Keratinocyte (primary cell): ENCODE measurements at regions not wholly inside any gene's neighbourhood (a gene's known extent, or its start where the extent isn't known, plus 50 kb on each side); places are given as distances from the start of the nearest gene placed in this dataset.

Source experiments
- CTCF ChIP-seq, 3 experiments: IDR thresholded peaks in 1 of 3; conservative IDR thresholded peaks in 1 of 3; optimal IDR thresholded peaks in 1 of 3; 2 replicates in 2 of 3; 3 replicates in 1 of 3; pipeline versions ENCODE3 to v1.5.1; 2011; ENCODE audit warnings: low read length in 3 of 3, mild to moderate bottlenecking in 3 of 3, moderate library complexity in 2 of 3, control low read depth in 1 of 3, inconsistent platforms in 1 of 3; ENCODE audit not compliant: insufficient read depth in 2 of 3; ENCODE audit errors: extremely low read depth in 1 of 3
- EZH2 ChIP-seq: IDR thresholded peaks from one replicate; pipeline ENCODE4 v1.6.1; 2012; ENCODE audit warnings: inconsistent platforms, mild to moderate bottlenecking, low read length, moderate library complexity

- no peak for TF ChIP-seq EZH2
- TF ChIP-seq CTCF (optimal IDR thresholded peaks at IDR 0.05 in 1 of 3, IDR thresholded peaks at IDR 0.05 in 1 of 3, conservative IDR thresholded peaks at IDR 0.05 in 1 of 3; ENCODE audit: extremely low read depth in 1 of 3, insufficient read depth in 2 of 3, low read length in 3 of 3): no peak
Measured at GRCh38 chr2:551621-552020, 125.6 kb downstream of the TMEM18 start.
